Mesenteric fat pad (tissue), 1 donor: ENCODE measurements at regions not wholly inside any gene's neighbourhood (a gene's known extent, or its start where the extent isn't known, plus 50 kb on each side); places are given as distances from the start of the nearest gene placed in this dataset.

Experiments used
- DNase-seq: peaks from one replicate; pipeline ENCODE4 v3.0.0-alpha.2; 2020; ENCODE audit warnings: low spot score
- donor health status: DM: yes; HTN: yes; CAD: no.

- DNase-seq = peak; percentile 72
Measured at GRCh38 chr3:13174011-13174802, 101.0 kb upstream of the IQSEC1 start.

GRCh38 chr3:13173186-13173585 lies 100.0 kb upstream of the IQSEC1 start:
- DNase-seq = no peak

- DNase-seq = peak; percentile 62
Measured at GRCh38 chr3:13172644-13173013, 99.4 kb upstream of the IQSEC1 start.

- peak; percentile 77 for DNase-seq
Measured at GRCh38 chr3:13171704-13172643, 98.7 kb upstream of the IQSEC1 start.

GRCh38 chr3:13170317-13170716 lies 97.1 kb upstream of the IQSEC1 start:
- peak; percentile 62 for DNase-seq

- DNase-seq = peak; percentile 55
Measured at GRCh38 chr3:13168391-13168790, 95.2 kb upstream of the IQSEC1 start.

GRCh38 chr3:13167829-13168228 lies 94.6 kb upstream of the IQSEC1 start:
- DNase-seq = no peak

GRCh38 chr3:13167064-13167743 lies 94.0 kb upstream of the IQSEC1 start:
- peak; percentile 59 for DNase-seq

GRCh38 chr3:13166243-13167063 lies 93.2 kb upstream of the IQSEC1 start:
- DNase-seq = peak; percentile 71

- DNase-seq = peak; percentile 65
Measured at GRCh38 chr3:13165576-13165975, 92.3 kb upstream of the IQSEC1 start.

GRCh38 chr3:13164893-13165492 lies 91.8 kb upstream of the IQSEC1 start:
- peak; percentile 62 for DNase-seq

GRCh38 chr3:13163848-13164382 lies 90.7 kb upstream of the IQSEC1 start:
- DNase-seq = peak; percentile 67

GRCh38 chr3:13162549-13163320 lies 89.5 kb upstream of the IQSEC1 start:
- peak; percentile 78 for DNase-seq

- DNase-seq = peak; percentile 85
Measured at GRCh38 chr3:13161771-13162535, 88.7 kb upstream of the IQSEC1 start.

- DNase-seq = peak; percentile 69
Measured at GRCh38 chr3:13161021-13161759, 88.0 kb upstream of the IQSEC1 start.

GRCh38 chr3:13160619-13161018 lies 87.4 kb upstream of the IQSEC1 start:
- peak; percentile 51 for DNase-seq

GRCh38 chr3:13159890-13160289 lies 86.7 kb upstream of the IQSEC1 start:
- DNase-seq = no peak

GRCh38 chr3:13158871-13159270 lies 85.6 kb upstream of the IQSEC1 start:
- DNase-seq = no peak
